ENCODE measurements at regions not wholly inside any gene's neighbourhood (a gene's known extent, or its start where the extent isn't known, plus 50 kb on each side); places are given as distances from the start of the nearest gene placed in this dataset.

DNA sequence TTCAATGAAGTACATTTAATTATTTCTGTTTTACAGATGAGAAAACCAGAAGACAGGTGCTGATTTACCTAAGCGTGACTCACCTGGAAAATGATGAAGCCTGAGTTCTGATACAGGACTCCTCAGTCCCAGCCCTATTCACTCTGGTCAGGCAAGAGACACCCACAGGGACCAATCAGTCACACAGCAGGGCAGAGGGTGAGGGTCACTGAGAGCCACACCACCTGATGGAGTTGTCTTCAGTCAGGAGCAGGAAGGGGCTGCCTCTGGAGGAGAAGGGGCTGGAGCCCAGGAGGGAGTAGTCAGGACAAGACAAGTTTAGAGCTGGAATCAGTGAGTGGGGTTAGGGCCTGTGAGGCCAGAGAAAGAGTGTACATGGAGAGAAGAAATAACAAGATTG, 251.2 kb upstream of the MOCS1 start:
- no peak for TF ChIP-seq POLR2A (IDR thresholded peaks at IDR 0.05)
- TF ChIP-seq, protein P1, sequence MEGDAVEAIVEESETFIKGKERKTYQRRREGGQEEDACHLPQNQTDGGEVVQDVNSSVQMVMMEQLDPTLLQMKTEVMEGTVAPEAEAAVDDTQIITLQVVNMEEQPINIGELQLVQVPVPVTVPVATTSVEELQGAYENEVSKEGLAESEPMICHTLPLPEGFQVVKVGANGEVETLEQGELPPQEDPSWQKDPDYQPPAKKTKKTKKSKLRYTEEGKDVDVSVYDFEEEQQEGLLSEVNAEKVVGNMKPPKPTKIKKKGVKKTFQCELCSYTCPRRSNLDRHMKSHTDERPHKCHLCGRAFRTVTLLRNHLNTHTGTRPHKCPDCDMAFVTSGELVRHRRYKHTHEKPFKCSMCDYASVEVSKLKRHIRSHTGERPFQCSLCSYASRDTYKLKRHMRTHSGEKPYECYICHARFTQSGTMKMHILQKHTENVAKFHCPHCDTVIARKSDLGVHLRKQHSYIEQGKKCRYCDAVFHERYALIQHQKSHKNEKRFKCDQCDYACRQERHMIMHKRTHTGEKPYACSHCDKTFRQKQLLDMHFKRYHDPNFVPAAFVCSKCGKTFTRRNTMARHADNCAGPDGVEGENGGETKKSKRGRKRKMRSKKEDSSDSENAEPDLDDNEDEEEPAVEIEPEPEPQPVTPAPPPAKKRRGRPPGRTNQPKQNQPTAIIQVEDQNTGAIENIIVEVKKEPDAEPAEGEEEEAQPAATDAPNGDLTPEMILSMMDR (IDR thresholded peaks at IDR 0.05), result no peak
- Histone ChIP-seq H3K36me3 (no peaks in the 10 kb centered on the region), H3K9me3 (no peaks in the 10 kb centered on the region), H3K27me3 (no peaks in the 10 kb centered on the region), H3K4me1 (no peaks in the 10 kb centered on the region), H3K4me3 (replicated peaks in 1 of 3) (no peak overlapping the region), H3K27ac (no peak overlapping the region)
- 96 to 97% methylated on average over 1 of the region's 1 CpG for WGBS, 2 donors
- DNase-seq, result no peak
- intact Hi-C loops (cut with DNase I), result no loop called here

GRCh38 chr6:40183902-40184301, 249.6 kb upstream of the MOCS1 start:
- Histone ChIP-seq H3K27me3 (no peaks in the 10 kb centered on the region), H3K4me3 (replicated peaks in 1 of 3) (no peak overlapping the region), H3K9me3 (no peaks in the 10 kb centered on the region), H3K4me1 (no peaks in the 10 kb centered on the region), H3K27ac (no peak overlapping the region), H3K36me3 (no peaks in the 10 kb centered on the region)
- intact Hi-C loops (cut with DNase I), result no loop called here
- no peak for DNase-seq
- WGBS, 2 donors, result 94 to 96% methylated on average over 4 of the region's 4 CpGs
- TF ChIP-seq, protein P1 (IDR thresholded peaks at IDR 0.05), result no peak
- no peak for TF ChIP-seq POLR2A (IDR thresholded peaks at IDR 0.05)

- no peaks in the 10 kb centered on the region for H3K36me3 ChIP-seq
Measured at GRCh38 chr6:40181367-40181766, 247.1 kb upstream of the MOCS1 start.

DNA sequence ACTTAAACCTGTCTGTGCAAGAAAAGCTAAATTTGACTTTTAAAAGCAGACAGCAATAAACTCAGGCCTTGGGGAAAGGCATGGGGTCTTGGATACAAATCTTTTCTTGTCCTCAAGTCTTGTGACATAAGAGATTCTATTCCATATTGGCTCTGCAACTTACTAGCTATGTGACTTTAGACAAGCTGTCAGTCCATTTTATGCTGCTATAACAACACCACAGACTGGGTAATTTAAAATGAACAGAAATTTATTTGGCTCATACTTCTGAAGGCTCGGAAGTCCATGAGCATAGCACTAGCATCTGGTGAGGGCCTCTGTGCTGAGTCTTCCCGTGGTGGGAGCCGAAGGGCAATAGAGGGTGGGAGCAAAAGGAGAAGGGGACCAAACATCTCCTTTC, 246.0 kb upstream of the MOCS1 start:
- no peaks in the 10 kb centered on the region for H3K4me1 ChIP-seq

More at GRCh38 chr6:40181367-40181766, 247.1 kb upstream of the MOCS1 start:
- no peaks in the 10 kb centered on the region for H3K27me3 ChIP-seq
- H3K4me1 ChIP-seq, result no peaks in the 10 kb centered on the region
- intact Hi-C loops (cut with DNase I), result no loop called here
- H3K9me3 ChIP-seq, result no peaks in the 10 kb centered on the region
- DNase-seq, result no peak
- no peak for TF ChIP-seq POLR2A (IDR thresholded peaks at IDR 0.05)
- TF ChIP-seq, protein P1 (IDR thresholded peaks at IDR 0.05), result no peak
- 94 to 100% methylated on average over 1 of the region's 1 CpG for WGBS, 2 donors
- no peak overlapping the region for H3K27ac ChIP-seq
- H3K4me3 ChIP-seq (replicated peaks in 1 of 3), result no peak overlapping the region

GRCh38 chr6:40179496-40179895, 245.2 kb upstream of the MOCS1 start:
- intact Hi-C loops (cut with DNase I), result no loop called here
- Histone ChIP-seq H3K36me3 (no peaks in the 10 kb centered on the region), H3K4me3 (replicated peaks in 1 of 3) (no peak overlapping the region), H3K9me3 (no peaks in the 10 kb centered on the region), H3K4me1 (no peaks in the 10 kb centered on the region), H3K27ac (no peak overlapping the region), H3K27me3 (no peaks in the 10 kb centered on the region)
- 87 to 92% methylated on average over 1 of the region's 1 CpG for WGBS, 2 donors
- no peak for TF ChIP-seq POLR2A (IDR thresholded peaks at IDR 0.05)
- TF ChIP-seq, protein P1 (IDR thresholded peaks at IDR 0.05), result no peak
- no peak for DNase-seq

More for the DNA sequence above, 246.0 kb upstream of the MOCS1 start:
- no peak overlapping the region for H3K4me3 ChIP-seq (replicated peaks in 1 of 3)
- DNase-seq, result no peak
- H3K36me3 ChIP-seq, result no peaks in the 10 kb centered on the region
- intact Hi-C loops (cut with DNase I), result no loop called here
- 82 to 86% methylated on average over 3 of the region's 3 CpGs for WGBS, 2 donors
- H3K27me3 ChIP-seq, result no peaks in the 10 kb centered on the region
- no peak for TF ChIP-seq POLR2A (IDR thresholded peaks at IDR 0.05)
- TF ChIP-seq, protein P1 (IDR thresholded peaks at IDR 0.05), result no peak
- H3K9me3 ChIP-seq, result no peaks in the 10 kb centered on the region
- no peak overlapping the region for H3K27ac ChIP-seq
